ENCODE measurements at regions not wholly inside any gene's neighbourhood (a gene's known extent, or its start where the extent isn't known, plus 50 kb on each side); places are given as distances from the start of the nearest gene placed in this dataset.

DNA sequence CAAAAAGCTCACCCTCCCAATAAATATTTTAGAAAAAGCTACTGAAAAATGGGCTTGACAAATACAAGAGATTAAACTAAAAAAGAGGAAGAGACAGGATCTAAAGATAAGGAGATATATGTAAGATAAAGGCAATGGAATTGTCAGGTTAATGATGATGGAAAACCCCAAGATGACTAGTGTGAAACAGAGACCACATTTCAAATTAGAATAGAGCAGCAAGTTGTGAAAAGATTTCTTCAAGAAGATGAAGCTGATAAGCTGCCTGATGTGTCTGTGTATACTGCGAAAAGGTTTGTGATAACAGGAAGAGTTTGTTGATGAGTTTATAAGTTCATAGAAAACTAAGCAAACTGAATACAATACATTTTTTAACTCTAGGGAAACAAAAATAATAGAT, 840.1 kb upstream of the SLITRK5 start:
- TF ChIP-seq, protein P1, sequence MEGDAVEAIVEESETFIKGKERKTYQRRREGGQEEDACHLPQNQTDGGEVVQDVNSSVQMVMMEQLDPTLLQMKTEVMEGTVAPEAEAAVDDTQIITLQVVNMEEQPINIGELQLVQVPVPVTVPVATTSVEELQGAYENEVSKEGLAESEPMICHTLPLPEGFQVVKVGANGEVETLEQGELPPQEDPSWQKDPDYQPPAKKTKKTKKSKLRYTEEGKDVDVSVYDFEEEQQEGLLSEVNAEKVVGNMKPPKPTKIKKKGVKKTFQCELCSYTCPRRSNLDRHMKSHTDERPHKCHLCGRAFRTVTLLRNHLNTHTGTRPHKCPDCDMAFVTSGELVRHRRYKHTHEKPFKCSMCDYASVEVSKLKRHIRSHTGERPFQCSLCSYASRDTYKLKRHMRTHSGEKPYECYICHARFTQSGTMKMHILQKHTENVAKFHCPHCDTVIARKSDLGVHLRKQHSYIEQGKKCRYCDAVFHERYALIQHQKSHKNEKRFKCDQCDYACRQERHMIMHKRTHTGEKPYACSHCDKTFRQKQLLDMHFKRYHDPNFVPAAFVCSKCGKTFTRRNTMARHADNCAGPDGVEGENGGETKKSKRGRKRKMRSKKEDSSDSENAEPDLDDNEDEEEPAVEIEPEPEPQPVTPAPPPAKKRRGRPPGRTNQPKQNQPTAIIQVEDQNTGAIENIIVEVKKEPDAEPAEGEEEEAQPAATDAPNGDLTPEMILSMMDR (IDR thresholded peaks at IDR 0.05), result no peak
- TF ChIP-seq, protein P2, sequence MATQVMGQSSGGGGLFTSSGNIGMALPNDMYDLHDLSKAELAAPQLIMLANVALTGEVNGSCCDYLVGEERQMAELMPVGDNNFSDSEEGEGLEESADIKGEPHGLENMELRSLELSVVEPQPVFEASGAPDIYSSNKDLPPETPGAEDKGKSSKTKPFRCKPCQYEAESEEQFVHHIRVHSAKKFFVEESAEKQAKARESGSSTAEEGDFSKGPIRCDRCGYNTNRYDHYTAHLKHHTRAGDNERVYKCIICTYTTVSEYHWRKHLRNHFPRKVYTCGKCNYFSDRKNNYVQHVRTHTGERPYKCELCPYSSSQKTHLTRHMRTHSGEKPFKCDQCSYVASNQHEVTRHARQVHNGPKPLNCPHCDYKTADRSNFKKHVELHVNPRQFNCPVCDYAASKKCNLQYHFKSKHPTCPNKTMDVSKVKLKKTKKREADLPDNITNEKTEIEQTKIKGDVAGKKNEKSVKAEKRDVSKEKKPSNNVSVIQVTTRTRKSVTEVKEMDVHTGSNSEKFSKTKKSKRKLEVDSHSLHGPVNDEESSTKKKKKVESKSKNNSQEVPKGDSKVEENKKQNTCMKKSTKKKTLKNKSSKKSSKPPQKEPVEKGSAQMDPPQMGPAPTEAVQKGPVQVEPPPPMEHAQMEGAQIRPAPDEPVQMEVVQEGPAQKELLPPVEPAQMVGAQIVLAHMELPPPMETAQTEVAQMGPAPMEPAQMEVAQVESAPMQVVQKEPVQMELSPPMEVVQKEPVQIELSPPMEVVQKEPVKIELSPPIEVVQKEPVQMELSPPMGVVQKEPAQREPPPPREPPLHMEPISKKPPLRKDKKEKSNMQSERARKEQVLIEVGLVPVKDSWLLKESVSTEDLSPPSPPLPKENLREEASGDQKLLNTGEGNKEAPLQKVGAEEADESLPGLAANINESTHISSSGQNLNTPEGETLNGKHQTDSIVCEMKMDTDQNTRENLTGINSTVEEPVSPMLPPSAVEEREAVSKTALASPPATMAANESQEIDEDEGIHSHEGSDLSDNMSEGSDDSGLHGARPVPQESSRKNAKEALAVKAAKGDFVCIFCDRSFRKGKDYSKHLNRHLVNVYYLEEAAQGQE (IDR thresholded peaks at IDR 0.05; ENCODE audit: insufficient read depth in 1 of 2, low read depth in 2 of 2, low read length in 1 of 2), result no peak
- TF ChIP-seq POLR2AphosphoS5 (IDR thresholded peaks at IDR 0.05; ENCODE audit: low read depth, low read length), result no peak
- TF ChIP-seq TCF7L2 (IDR thresholded peaks at IDR 0.05; ENCODE audit: low read depth, low read length), result no peak
